ENCODE measurements at regions not wholly inside any gene's neighbourhood (a gene's known extent, or its start where the extent isn't known, plus 50 kb on each side); places are given as distances from the start of the nearest gene placed in this dataset.

DNA sequence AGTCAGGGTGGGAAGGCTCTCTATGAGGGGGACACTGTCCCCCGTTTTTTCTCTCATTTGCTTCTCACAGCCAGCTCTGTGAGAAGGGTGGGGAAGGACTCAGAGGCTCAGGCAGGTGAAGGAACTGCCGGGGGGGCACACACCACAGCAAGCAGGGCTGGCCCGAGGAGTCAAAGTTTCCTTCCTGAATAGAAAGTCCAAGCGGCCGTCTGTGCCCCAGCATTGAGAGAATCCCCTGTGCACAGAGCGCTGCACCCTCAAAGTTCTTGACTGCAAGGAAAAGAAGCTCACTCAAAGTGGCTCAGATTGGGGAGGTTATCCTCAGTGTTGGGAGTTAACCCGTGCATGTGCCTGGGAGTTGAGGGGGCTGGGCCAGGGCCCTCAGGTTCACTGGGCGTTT, 145.2 kb upstream of the AJAP1 start:
- Mint-ChIP-seq H3K4me1 (peaks cover 15% of the 10 kb centered on the region), H3K27ac (peak overlapping the region in 1 of 2 donors; percentile 16), H3K27me3 (peaks cover 43% of the 10 kb centered on the region), H3K4me3 (no peak overlapping the region), H3K9me3 (no peaks in the 10 kb centered on the region)
- ATAC-seq = no peak
- DNase-seq = no peak

GRCh38 chr1:4510276-4510691, 144.1 kb upstream of the AJAP1 start:
- Mint-ChIP-seq H3K9me3 (no peaks in the 10 kb centered on the region), H3K27me3 (peaks cover 43% of the 10 kb centered on the region), H3K27ac (no peak overlapping the region), H3K4me3 (no peak overlapping the region), H3K4me1 (peaks cover 15% of the 10 kb centered on the region)
- DNase-seq = no peak
- ATAC-seq = no peak

DNA sequence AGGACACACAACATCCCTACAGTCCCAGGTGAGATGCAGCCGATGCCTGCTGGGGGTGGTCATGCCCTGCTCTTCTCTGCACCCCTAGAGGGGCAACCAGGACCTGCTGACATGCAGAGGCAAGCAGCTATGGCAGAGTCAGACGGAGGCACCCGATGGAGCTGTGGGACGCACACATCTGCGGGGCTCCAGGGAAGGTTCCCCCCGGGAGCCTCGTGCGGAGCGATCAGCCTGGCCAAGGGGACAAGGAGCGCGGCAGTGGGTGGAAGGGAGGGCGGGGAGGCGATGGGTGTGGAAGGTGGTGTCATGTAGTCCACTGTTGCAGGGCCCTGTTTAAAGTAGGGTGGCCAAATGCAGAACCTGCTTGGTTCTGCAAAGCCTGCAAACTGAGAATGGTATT, 143.0 kb upstream of the AJAP1 start:
- H3K9me3 Mint-ChIP-seq = no peaks in the 10 kb centered on the region
- H3K27me3 Mint-ChIP-seq = peaks cover 38% of the 10 kb centered on the region
- DNase-seq = no peak
- no peak for ATAC-seq
- H3K4me3 Mint-ChIP-seq = no peak overlapping the region
- H3K4me1 Mint-ChIP-seq = peaks cover 15% of the 10 kb centered on the region
- H3K27ac Mint-ChIP-seq = peak overlapping the region in 1 of 2 donors; percentile 85

GRCh38 chr1:4512636-4513035, 141.8 kb upstream of the AJAP1 start:
- Mint-ChIP-seq H3K27ac (no peak overlapping the region), H3K9me3 (no peaks in the 10 kb centered on the region), H3K4me3 (no peak overlapping the region), H3K27me3 (peaks cover 38% of the 10 kb centered on the region), H3K4me1 (peaks cover 15% of the 10 kb centered on the region)
- DNase-seq (no peak), ATAC-seq (no peak)

DNA sequence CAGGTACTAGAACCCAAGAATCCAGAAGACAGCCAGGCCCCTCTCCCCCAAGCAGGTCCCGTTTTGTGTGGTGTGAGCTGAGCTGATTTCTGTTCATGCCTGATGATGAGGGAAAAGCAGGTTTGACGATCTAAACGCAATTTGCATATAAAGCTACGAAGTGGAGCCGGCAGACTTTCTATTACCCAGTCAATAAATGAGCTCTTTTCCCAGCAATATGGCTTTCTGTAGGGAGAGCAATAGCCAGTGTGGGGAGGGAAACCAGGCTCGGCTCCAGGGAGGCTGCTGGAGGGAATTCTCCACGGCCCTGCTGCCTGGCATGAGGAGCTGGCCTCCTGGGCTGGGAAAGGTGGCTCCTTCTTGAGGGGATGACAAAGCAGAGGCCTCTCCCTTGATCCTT, 140.7 kb upstream of the AJAP1 start:
- no peak for DNase-seq
- ATAC-seq = no peak
- H3K4me3 Mint-ChIP-seq = no peak overlapping the region
- H3K4me1 Mint-ChIP-seq = peaks cover 13% of the 10 kb centered on the region
- peaks cover 46% of the 10 kb centered on the region for H3K27me3 Mint-ChIP-seq
- no peak overlapping the region for H3K27ac Mint-ChIP-seq
- no peaks in the 10 kb centered on the region for H3K9me3 Mint-ChIP-seq

GRCh38 chr1:4515727-4516289, 138.6 kb upstream of the AJAP1 start:
- no peaks in the 10 kb centered on the region for H3K9me3 Mint-ChIP-seq
- H3K27ac Mint-ChIP-seq = no peak overlapping the region
- ATAC-seq (no peak), DNase-seq (no peak)
- H3K27me3 Mint-ChIP-seq = peaks cover 37% of the 10 kb centered on the region
- H3K4me1 Mint-ChIP-seq = no peaks in the 10 kb centered on the region
- H3K4me3 Mint-ChIP-seq = no peak overlapping the region

DNA sequence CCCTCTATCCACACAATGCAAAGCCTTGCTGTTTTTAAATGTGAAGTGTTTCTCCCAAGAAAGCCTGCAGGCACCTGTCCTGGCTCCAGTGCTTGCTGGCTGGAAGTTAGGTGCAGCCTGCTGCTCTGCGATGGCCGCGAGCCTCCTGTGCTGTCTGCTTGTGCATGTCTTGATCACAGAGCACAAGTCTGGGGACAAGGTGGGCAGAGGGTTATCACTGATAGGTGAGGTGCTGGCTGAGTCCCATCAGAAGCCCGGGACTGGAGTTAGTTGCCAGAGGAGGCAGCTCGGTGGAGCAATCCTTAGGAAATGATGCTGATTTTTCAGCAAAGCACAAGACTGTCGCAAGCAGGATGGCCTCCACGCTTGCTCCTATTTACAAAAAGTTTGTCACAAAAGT, 137.8 kb upstream of the AJAP1 start:
- no peaks in the 10 kb centered on the region for H3K4me1 Mint-ChIP-seq
- H3K4me3 Mint-ChIP-seq = no peak overlapping the region
- no peaks in the 10 kb centered on the region for H3K9me3 Mint-ChIP-seq
- H3K27ac Mint-ChIP-seq = no peak overlapping the region
- ATAC-seq (no peak), DNase-seq (no peak)
- H3K27me3 Mint-ChIP-seq = peaks cover 29% of the 10 kb centered on the region

- Mint-ChIP-seq H3K27me3 (peaks cover 21% of the 10 kb centered on the region), H3K4me3 (no peak overlapping the region), H3K9me3 (no peaks in the 10 kb centered on the region)
Observed at GRCh38 chr1:4517186-4517954, 137.0 kb upstream of the AJAP1 start.

GRCh38 chr1:4518621-4519020, 135.8 kb upstream of the AJAP1 start:
- no peak overlapping the region for H3K27ac Mint-ChIP-seq
- no peaks in the 10 kb centered on the region for H3K4me1 Mint-ChIP-seq
- no peak for ATAC-seq
- no peak overlapping the region for H3K4me3 Mint-ChIP-seq
- no peaks in the 10 kb centered on the region for H3K9me3 Mint-ChIP-seq
- peaks cover 17% of the 10 kb centered on the region for H3K27me3 Mint-ChIP-seq
- no peak for DNase-seq

More at GRCh38 chr1:4517186-4517954, 137.0 kb upstream of the AJAP1 start:
- Mint-ChIP-seq H3K4me1 (no peaks in the 10 kb centered on the region), H3K27ac (no peak overlapping the region)
- ATAC-seq (no peak), DNase-seq (no peak)

- no peaks in the 10 kb centered on the region for H3K4me1 Mint-ChIP-seq
Observed at GRCh38 chr1:4519954-4520353, 134.5 kb upstream of the AJAP1 start.

DNA sequence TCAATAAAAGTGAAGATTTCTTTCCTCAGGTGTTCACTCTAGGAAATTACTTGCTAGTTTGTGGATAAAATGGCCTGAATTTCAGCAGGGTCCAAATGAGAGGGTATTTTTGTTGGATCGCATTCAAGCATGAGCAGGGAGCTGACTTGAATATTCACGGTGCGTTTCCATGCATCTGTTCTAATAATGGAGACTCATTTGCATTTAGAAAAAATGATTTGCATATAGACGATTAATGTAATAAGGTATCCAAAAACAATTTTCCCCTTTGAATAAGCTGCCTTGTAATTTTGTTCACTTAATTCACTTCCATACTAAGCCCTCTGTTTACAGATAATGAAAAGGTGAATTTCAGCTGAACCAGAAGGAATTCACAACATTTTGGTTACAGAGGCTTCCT, 130.9 kb upstream of the AJAP1 start:
- Mint-ChIP-seq H3K27me3 (peaks cover 30% of the 10 kb centered on the region), H3K4me3 (no peak overlapping the region), H3K9me3 (no peaks in the 10 kb centered on the region), H3K4me1 (no peaks in the 10 kb centered on the region), H3K27ac (no peak overlapping the region)
- no peak for DNase-seq
- ATAC-seq = no peak

More at GRCh38 chr1:4519954-4520353, 134.5 kb upstream of the AJAP1 start:
- H3K27me3 Mint-ChIP-seq = peaks cover 27% of the 10 kb centered on the region
- ATAC-seq = no peak
- no peak overlapping the region for H3K4me3 Mint-ChIP-seq
- DNase-seq = no peak
- no peak overlapping the region for H3K27ac Mint-ChIP-seq
- no peaks in the 10 kb centered on the region for H3K9me3 Mint-ChIP-seq

DNA sequence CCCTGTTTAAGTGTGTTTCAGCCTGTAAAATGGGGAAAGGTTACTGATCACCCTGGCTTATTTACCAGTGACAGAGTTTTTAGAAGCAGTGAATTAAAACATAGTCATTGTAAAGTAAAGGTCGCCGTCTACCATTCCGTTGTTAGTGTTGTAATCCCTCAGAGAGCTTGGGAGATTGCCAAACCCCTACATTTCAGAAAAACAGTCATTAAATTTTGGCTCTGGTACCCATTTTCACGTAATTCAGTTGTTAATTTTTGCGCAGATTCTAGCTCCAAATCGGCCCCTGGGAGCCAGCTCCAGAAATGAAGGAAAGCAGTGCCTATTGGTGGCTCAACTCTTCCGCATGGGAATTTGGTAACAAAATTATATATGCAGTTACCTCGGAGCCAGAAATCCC, 127.7 kb upstream of the AJAP1 start:
- Mint-ChIP-seq H3K4me3 (no peak overlapping the region), H3K27me3 (peaks cover 21% of the 10 kb centered on the region), H3K9me3 (no peaks in the 10 kb centered on the region), H3K27ac (no peak overlapping the region), H3K4me1 (no peaks in the 10 kb centered on the region)
- ATAC-seq (no peak), DNase-seq (no peak)

GRCh38 chr1:4527819-4528218, 126.6 kb upstream of the AJAP1 start:
- Mint-ChIP-seq H3K27me3 (peaks cover 26% of the 10 kb centered on the region), H3K9me3 (no peaks in the 10 kb centered on the region), H3K4me1 (no peaks in the 10 kb centered on the region), H3K27ac (no peak overlapping the region), H3K4me3 (no peak overlapping the region)
- ATAC-seq (no peak), DNase-seq (no peak)

DNA sequence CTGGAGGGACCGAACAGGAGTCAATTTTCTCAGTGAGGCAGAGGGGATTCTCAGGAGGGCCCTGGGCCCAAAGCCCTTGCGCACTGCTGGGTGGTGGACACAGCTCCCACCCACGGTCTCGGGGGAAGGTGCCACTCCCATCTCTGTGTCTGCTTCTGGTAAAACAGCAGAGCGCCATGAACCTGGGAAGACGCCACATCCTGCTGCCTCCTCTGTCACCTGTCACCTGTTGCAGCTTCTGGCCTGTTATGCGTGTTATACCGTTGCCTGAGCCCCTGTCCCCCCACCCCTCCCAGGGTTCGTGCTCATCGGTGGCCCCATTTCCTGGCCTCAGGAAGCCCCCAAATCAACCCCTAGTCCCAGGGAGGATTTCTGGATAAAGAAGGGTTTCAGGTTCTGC, 125.8 kb upstream of the AJAP1 start:
- Mint-ChIP-seq H3K4me3 (no peak overlapping the region), H3K9me3 (no peaks in the 10 kb centered on the region), H3K27me3 (peaks cover 30% of the 10 kb centered on the region), H3K27ac (no peak overlapping the region), H3K4me1 (no peaks in the 10 kb centered on the region)
- ATAC-seq (no peak), DNase-seq (no peak)

DNA sequence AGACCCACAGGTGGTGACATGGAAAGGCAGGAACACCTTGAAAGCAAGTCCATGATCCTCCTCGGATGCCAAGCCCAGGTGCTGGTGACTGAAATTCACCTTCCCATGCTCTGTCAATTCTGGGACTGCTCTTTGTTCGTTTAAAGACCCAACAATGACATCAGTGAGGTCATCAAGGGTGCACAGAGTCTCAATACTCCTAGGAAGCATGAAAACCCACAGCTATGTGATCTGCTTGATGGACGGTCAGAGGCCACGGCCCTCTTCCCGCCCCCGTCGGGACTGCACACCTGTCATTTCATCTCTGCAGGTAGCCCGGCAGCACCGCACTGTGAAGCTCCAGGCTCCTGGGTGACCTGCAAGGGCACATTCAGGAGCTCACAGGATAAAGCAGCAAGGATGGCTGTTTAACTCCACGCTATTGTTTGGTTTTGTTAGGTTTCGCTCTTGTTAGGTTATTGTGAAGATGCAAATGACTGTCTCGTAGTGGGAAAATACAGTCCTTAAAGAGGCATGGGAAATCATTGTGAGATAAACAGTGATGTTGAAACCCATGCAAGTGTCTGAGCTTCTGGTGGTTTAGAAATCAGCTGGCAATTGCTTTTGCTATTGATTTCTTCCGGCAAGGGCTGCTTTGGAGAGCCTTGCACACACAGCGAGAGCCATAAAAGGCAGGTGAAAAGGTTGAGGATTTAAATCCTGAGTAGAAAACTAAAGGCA, 124.8 kb upstream of the AJAP1 start:
- no peak for DNase-seq
- ATAC-seq = no peak
- Mint-ChIP-seq H3K9me3 (peaks cover 0 to 2% of the 10 kb centered on the region in 2 donors), H3K4me1 (no peaks in the 10 kb centered on the region), H3K4me3 (no peak overlapping the region), H3K27ac (no peak overlapping the region), H3K27me3 (peaks cover 20% of the 10 kb centered on the region)

DNA sequence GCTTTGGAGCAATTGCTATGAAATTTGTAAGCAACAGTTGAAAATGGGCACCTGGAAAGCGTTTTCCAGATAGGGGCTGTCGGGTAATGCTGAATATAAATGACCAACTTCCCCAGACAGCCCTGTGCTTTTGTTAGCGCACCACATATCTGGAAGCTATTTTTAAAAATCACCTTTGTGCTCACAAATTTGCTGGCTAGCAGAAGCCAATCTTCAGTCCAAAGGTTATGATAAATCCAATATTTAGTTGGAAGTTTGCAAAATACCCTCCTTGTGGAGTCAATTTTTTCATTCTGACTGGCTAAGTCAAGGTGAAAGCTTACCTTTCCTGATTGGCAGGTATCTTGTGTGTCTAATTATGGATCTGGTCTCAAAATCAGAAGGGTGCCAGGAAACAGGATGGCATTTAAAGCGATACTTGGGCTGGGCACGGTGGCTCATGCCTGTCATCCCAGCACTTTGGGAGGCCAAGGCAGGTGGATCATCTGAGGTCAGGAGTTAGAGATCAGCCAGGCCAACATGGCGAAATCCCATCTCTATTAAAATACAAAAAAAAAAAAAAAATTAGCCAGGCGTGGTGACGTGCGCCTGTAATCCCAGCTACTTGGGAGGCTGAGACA, 124.1 kb upstream of the AJAP1 start:
- no peak overlapping the region for H3K27ac Mint-ChIP-seq

More for the DNA sequence above, 124.1 kb upstream of the AJAP1 start:
- ATAC-seq (no peak), DNase-seq (no peak)
- H3K4me3 Mint-ChIP-seq = no peak overlapping the region
- H3K27me3 Mint-ChIP-seq = peaks cover 26% of the 10 kb centered on the region
- peaks cover 0 to 8% of the 10 kb centered on the region in 2 donors for H3K9me3 Mint-ChIP-seq
- H3K4me1 Mint-ChIP-seq = no peaks in the 10 kb centered on the region
